K562 (cell line): ENCODE measurements at regions not wholly inside any gene's neighbourhood (a gene's known extent, or its start where the extent isn't known, plus 50 kb on each side); places are given as distances from the start of the nearest gene placed in this dataset.

Source experiments
- ARHGAP35 ChIP-seq: fragments of 450-650 bp; IDR thresholded peaks from 2 replicates; pipeline ENCODE4 v1.6.1; 2018; ENCODE audit not compliant: partially characterized antibody
- ATF3 ChIP-seq, 2 experiments: fragments of 450-650 bp in 1 of 2; sonication (generic) in 1 of 2; formaldehyde crosslinking in 1 of 2; IDR thresholded peaks in 1 of 2; conservative IDR thresholded peaks in 1 of 2; 2 replicates each; pipeline versions ENCODE4 v1.6.1 to v1.8.1; 2016 to 2023; ENCODE audit warnings: mild to moderate bottlenecking in 2 of 2, moderate library complexity in 2 of 2, inconsistent platforms in 1 of 2, missing genetic modification reagents in 1 of 2
- CHD2 ChIP-seq: IDR thresholded peaks from 2 replicates; pipeline ENCODE4 v1.6.1; 2011; ENCODE audit warnings: low read depth, low read length
- DPF2 ChIP-seq: fragments of 450-650 bp; IDR thresholded peaks from 2 replicates; pipeline ENCODE4 v1.6.1; 2016
- EZH2 ChIP-seq: IDR thresholded peaks from 2 replicates; pipeline ENCODE4 v1.6.1; 2012; ENCODE audit warnings: low read depth, mild to moderate bottlenecking, inconsistent platforms, low read length, borderline replicate concordance
- FOXJ3 ChIP-seq: sonication (generic); formaldehyde crosslinking; IDR thresholded peaks from 2 replicates; pipeline ENCODE4 v1.4.0; 2020; ENCODE audit warnings: mild to moderate bottlenecking, missing genetic modification reagents
- HINFP ChIP-seq: fragments of 450-650 bp; conservative IDR thresholded peaks from 2 replicates; pipeline ENCODE4 v1.6.1; 2016; ENCODE audit warnings: missing genetic modification characterization, low read depth, mild to moderate bottlenecking, control low read depth, missing compliant biosample characterization
- MAFF ChIP-seq: IDR thresholded peaks from 2 replicates; pipeline ENCODE4 v1.6.1; 2012; ENCODE audit warnings: low read length, improper control_type of control experiment
- POLR2B ChIP-seq: fragments of 450-650 bp; IDR thresholded peaks from 2 replicates; pipeline ENCODE4 v1.6.1; 2018; ENCODE audit warnings: low read depth; ENCODE audit not compliant: partially characterized antibody
- TEAD4 ChIP-seq, 2 experiments: sonication (generic) in 1 of 2; formaldehyde crosslinking in 1 of 2; IDR thresholded peaks; 2 replicates each; pipeline versions ENCODE4 v1.6.1 to v1.8.0; 2012 to 2022; ENCODE audit warnings: borderline replicate concordance in 1 of 2, inconsistent platforms in 1 of 2, low read length in 1 of 2, mild to moderate bottlenecking in 1 of 2, missing genetic modification reagents in 1 of 2
- ZNF318 ChIP-seq, 2 experiments: fragments of 450-650 bp; IDR thresholded peaks; 2 replicates each; pipeline ENCODE4 v1.6.1; 2016; ENCODE audit warnings: mild to moderate bottlenecking in 2 of 2, borderline replicate concordance in 1 of 2, low read depth in 1 of 2, moderate library complexity in 1 of 2
- ZNF644 ChIP-seq: fragments of 200-800 bp; sonication (Bioruptor generic); IDR thresholded peaks from 2 replicates; pipeline ENCODE4 v1.6.1; 2016; ENCODE audit warnings: low read depth, missing genetic modification characterization, missing compliant biosample characterization
- TF ChIP-seq, protein P1 (sequence below): sonication (generic); formaldehyde crosslinking; IDR thresholded peaks from 2 replicates; pipeline ENCODE4 v1.8.0; 2022; ENCODE audit warnings: mild to moderate bottlenecking, low read depth, missing genetic modification reagents

- TF ChIP-seq ZNF318 (IDR thresholded peaks at IDR 0.05; ENCODE audit: borderline replicate concordance in 1 of 2, low read depth in 1 of 2), result no peak
- no peak for TF ChIP-seq ZNF644 (tag)
- TF ChIP-seq, protein P1, sequence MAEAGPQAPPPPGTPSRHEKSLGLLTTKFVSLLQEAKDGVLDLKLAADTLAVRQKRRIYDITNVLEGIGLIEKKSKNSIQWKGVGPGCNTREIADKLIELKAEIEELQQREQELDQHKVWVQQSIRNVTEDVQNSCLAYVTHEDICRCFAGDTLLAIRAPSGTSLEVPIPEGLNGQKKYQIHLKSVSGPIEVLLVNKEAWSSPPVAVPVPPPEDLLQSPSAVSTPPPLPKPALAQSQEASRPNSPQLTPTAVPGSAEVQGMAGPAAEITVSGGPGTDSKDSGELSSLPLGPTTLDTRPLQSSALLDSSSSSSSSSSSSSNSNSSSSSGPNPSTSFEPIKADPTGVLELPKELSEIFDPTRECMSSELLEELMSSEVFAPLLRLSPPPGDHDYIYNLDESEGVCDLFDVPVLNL (CRISPR knock-in tag), result no peak
- no peak for TF ChIP-seq TEAD4 (IDR thresholded peaks at IDR 0.05; ENCODE audit: low read length)
- TF ChIP-seq TEAD4 (CRISPR knock-in tag; IDR thresholded peaks at IDR 0.05; ENCODE audit: borderline replicate concordance), result no peak
- no peak for TF ChIP-seq FOXJ3 (CRISPR knock-in tag)
- TF ChIP-seq HINFP (tag), result no peak
- TF ChIP-seq ARHGAP35, result no peak
- no peak for TF ChIP-seq CHD2
- TF ChIP-seq ATF3 (IDR thresholded peaks at IDR 0.05), result no peak
- no peak for TF ChIP-seq ATF3 (CRISPR knock-in tag; conservative IDR thresholded peaks at IDR 0.05)
- TF ChIP-seq POLR2B, result no peak
- no peak for TF ChIP-seq DPF2
- TF ChIP-seq MAFF, result no peak
- TF ChIP-seq EZH2, result no peak
Measured at GRCh38 chr15:62296756-62297507, 131.8 kb upstream of the C2CD4B start.
